Skin of body (tissue), 1 donor: ENCODE measurements at regions not wholly inside any gene's neighbourhood (a gene's known extent, or its start where the extent isn't known, plus 50 kb on each side); places are given as distances from the start of the nearest gene placed in this dataset.

ENCODE experiments used
- DNase-seq: peaks from one replicate; lab custom pipeline; 2025; lab: John Stamatoyannopoulos, UW

DNA sequence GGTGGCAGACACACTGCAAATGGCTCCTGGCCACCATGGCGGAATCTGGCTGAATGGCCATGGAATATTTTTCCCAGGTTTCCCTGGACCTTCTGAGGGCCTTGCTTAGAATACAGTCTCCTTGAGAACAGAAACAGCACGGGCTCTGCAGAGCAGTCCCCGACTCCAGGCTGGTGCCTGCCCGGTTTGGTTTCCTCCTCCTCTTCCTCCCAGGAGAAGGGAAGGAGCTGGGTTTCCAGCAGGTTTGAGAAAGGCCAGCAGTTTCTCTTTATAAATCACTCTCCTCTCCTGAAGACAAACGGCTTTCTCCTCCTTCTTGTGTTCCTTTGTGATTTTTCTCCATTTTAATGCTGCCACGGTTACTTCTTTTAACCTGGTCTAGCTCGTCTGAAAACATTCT lies 106.8 kb upstream of the RFLNA start:
- no peak for DNase-seq

- DNase-seq: peak; percentile 63
Measured at GRCh38 chr12:124188561-124189405, 106.1 kb upstream of the RFLNA start.

GRCh38 chr12:124190312-124191023 lies 104.4 kb upstream of the RFLNA start:
- DNase-seq: no peak

DNA sequence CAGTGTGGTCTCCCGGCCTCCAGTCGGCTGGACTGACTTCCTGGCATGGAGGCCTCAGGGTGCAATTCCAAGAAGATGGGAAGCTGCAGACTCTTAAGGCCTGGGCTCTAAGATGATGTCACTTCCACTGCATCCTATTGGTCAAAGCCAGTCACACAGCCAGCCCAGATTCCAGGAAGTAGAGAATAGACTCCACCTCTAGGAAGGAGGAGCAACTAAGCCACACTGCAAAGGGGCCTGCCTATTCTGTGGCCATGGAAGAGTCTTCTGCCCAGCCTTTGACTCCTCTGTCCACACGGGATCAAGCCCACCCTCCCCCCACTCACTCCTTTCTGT lies 103.9 kb upstream of the RFLNA start:
- peak; percentile 24 for DNase-seq

DNA sequence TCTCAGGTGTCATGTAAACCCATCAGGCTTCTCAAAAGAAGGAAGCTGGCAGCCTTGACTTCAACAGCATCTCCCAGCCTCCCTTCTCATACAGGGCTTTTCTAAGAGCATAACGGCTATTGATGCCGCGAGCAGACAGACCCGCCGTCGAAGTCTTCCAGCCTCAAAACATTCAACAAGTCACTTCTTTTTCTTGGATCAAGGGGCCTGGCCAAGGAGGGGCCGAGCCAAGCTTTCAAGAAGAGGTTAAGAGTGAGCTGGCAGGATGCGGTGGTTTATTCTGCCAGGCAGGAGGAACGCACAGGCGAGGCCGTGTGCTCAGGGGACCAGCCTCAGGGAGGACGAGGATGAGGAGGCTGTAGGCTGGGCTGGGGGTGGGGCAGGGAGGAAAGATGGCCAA lies 102.9 kb upstream of the RFLNA start:
- no peak for DNase-seq

- no peak for DNase-seq
Measured at GRCh38 chr12:124194264-124194892, 100.5 kb upstream of the RFLNA start.

- no peak for DNase-seq
Measured at GRCh38 chr12:124194893-124195566, 99.9 kb upstream of the RFLNA start.

- DNase-seq: no peak
Measured at GRCh38 chr12:124195567-124195942, 99.3 kb upstream of the RFLNA start.

DNA sequence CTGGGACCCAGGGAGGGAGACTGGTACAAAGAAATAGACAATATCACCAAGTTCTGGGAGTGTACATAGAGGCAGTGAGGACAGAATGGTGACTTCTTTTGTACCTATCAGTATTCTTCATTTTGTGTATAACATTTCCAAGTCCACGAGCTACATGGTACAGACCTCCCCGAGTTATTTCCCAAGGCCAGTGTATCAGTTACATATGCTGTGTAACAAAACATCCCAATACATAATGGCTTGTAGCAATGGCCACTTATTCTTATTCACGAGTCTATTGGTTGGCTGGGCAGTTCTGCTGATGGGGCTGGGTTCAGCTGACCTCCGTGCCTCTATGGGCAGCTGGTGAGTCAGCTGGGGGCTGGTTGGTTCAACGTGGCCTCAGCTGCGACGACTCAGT lies 98.7 kb upstream of the RFLNA start:
- no peak for DNase-seq

GRCh38 chr12:124201248-124201647 lies 93.6 kb upstream of the RFLNA start:
- DNase-seq: no peak

DNA sequence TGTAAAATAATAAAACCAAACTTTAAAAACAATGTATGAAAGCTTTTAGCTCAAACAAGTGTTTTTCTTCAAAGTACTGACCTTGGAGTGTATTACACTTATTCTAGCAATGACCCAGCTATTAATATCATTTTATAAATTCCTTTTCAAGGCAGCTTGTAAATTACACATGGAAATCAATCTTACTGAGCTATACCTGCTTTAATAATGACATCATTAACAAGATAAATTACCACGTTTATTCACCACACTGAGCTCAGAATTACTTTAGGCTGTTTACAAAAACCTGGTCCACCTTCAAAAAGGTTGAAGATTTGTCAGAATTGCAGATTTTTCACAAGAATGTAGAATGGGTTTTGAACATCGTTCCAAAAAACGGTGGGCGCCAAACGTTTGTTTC lies 91.7 kb upstream of the RFLNA start:
- DNase-seq: no peak

DNA sequence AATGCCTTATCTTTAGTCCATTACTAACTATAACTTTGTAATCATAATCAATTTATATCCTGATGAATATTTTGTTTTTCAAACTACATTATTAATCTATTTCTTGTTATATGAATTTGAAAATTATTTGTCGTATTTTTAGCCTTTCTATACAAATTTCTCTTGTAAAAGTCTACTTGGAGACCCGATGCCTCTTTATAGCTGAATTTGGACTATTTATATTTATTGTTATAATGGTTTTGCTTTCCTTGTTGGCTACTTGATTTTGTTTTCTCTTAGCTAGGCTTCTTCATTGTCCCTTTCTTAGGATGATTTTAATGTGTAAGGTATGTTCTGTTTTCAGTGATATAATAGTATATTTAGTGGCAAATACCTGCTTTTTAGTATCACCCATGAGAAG lies 89.5 kb upstream of the RFLNA start:
- no peak for DNase-seq

DNA sequence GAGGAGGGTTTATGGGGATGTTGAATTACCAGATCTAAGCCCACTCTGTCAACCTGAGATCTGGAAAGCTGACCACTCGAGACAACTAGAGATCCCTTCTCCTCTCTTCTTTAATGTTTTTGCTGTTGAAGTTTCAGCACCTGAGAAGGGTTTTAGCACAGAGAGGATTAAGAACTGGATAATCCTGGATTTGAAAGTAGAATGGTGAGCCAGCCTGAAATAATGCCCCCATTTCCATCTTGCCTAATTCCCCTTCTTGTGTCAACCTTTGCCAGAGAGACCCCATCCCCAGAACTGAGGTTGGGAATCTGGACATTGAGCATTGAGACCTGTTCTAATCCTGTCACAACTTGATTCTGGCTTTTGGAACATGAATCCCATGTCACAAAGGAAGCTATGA lies 87.8 kb upstream of the RFLNA start:
- DNase-seq: no peak

DNA sequence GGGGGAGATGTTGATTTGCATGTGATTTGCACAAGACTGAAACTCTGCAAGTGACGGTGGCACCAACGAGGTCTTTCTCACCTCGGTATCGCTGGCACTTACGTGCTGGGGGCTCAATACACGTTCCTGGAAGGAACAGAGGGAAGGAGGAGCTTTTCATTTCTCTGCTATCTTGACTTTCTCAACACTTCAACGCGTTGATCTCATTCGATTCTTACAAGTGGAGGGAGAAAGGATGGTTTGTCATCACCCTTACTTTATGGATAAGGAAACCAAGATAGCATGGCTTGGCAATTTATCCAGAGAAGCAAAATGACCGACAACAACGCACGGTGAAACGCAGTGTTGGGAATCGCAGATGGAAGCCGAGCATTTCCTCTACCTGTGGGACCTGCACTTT lies 87.3 kb upstream of the RFLNA start:
- DNase-seq: no peak

DNA sequence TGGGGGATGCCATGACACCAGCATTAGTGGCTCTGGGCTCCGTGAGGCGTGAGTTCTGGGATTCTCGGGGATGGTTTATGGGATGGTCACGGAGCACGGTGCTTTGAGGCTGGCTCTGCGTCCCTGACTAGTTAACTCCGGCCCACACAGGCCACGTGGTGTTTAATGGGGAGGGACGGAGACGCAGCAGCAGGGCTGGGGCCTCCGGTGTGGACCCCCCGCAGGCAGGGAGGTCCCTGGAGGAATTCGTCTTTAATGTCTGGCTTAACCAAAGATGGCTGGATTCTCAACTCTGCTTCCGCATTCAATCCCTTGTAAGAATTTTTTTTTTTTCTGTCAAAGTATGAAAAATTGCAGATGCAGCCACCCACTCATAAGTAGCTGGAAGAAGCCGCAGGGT lies 86.4 kb upstream of the RFLNA start:
- no peak for DNase-seq

DNA sequence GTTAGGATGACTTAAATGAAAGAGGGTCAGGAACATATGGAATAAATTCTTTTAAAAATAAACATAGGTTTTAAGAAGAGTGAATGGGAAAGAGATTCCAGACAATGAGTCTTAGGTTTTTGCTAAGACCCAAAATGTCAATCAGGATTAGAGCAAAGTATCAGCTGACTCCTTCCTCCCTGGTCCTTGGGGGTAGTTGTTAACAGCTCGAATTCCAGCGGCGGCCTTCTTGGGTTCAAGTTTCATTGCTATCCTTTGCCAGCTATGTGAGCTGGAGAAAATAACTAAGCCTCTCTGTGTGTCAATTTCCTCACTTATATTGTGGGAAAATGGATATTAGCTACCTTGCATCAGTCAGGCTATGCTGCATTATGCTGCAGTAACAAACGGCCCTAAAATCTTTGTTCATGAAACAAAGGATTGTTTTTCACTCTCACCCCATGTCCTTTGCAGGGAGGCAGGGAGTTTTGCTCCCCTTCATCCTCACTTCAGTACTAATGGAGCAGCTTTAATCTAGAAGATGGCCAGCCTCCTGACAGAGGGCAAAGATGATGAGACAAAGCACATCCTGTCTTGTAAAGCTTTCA lies 83.8 kb upstream of the RFLNA start:
- no peak for DNase-seq

- DNase-seq: no peak
Measured at GRCh38 chr12:124211753-124212152, 83.1 kb upstream of the RFLNA start.

DNA sequence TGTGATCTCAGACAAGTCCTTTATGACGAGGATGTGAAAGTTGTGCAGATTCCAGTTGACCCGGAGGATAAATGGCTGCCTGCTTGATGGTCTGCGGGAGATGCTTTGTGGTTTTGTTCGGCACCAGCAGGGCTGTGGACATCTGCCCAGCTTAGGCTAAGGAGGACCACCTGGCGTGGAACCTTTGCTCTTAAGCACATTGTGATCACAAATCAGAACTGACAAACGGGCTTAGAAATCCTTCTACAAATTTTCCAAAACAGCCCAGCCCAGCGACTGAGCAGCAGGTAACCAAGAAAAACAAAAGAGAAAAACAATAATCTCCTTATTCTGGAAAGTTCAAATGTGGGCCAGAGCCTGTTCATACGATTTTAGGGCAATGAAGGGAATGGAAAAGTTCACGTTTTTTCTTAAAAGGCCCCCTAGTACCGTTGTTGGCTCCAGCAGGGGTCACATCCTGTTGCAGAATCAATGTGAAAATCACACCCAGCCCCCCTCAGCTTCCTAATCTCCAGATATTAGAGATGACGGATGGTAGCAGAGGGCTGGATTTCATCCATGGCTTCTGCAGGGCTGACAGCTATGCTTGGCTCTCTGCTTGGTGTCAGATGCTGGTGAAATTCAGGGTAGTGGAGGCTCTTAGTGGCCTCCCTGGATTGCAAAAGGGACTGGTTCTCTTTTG lies 81.1 kb upstream of the RFLNA start:
- no peak for DNase-seq

- DNase-seq: no peak
Measured at GRCh38 chr12:124214574-124214973, 80.3 kb upstream of the RFLNA start.

GRCh38 chr12:124216966-124217365 lies 77.9 kb upstream of the RFLNA start:
- no peak for DNase-seq
